OCI-LY1 (cell line): ENCODE measurements at regions not wholly inside any gene's neighbourhood (a gene's known extent, or its start where the extent isn't known, plus 50 kb on each side); places are given as distances from the start of the nearest gene placed in this dataset.
"Not testable (repeated sequence)": the region's sequence is repeated elsewhere in the genome, so short reads cannot be mapped to it uniquely, and the experiment has no call there.

Source experiments
- H2AFZ ChIP-seq: fragments of 200-600 bp; sonication (generic), shearing (Covaris generic); 2 replicates; pipeline ENCODE4 v1.6.0; 2014; ENCODE audit warnings: antibody characterized with exemption, mild to moderate bottlenecking, low read length
- H3F3A ChIP-seq: fragments of 200-600 bp; sonication (generic), shearing (Covaris generic); 2 replicates; pipeline ENCODE4 v1.6.0; 2014; ENCODE audit warnings: mild to moderate bottlenecking, antibody characterized with exemption, low read length, moderate library complexity; ENCODE audit not compliant: insufficient read depth
- H3K27ac ChIP-seq: fragments of 200-600 bp; sonication (generic); 2 replicates; pipeline ENCODE4 v1.5.1; 2014; ENCODE audit warnings: low read length, mixed run types, mild to moderate bottlenecking, low read depth; ENCODE audit not compliant: poor library complexity, severe bottlenecking
- H3K27me3 ChIP-seq: fragments of 200-600 bp; sonication (generic); 2 replicates; pipeline ENCODE4 v1.6.0; 2014; ENCODE audit warnings: antibody characterized with exemption, mild to moderate bottlenecking, low read length, moderate library complexity; ENCODE audit not compliant: insufficient read depth
- H3K36me3 ChIP-seq: fragments of 200-600 bp; sonication (generic); 2 replicates; pipeline ENCODE4 v1.6.1; 2014; ENCODE audit warnings: mild to moderate bottlenecking, antibody characterized with exemption, low read length, moderate library complexity, mixed read lengths; ENCODE audit not compliant: insufficient read depth
- H3K4me1 ChIP-seq: fragments of 200-600 bp; sonication (generic); 2 replicates; pipeline ENCODE4 v1.5.1; 2014; ENCODE audit warnings: mild to moderate bottlenecking, low read length, moderate library complexity; ENCODE audit not compliant: insufficient read depth, severe bottlenecking
- H3K4me2 ChIP-seq: fragments of 200-600 bp; sonication (generic), shearing (Covaris generic); 2 replicates; pipeline ENCODE4 v1.6.1; 2014; ENCODE audit warnings: low read length
- H3K4me3 ChIP-seq: fragments of 200-600 bp; sonication (generic); 2 replicates; pipeline ENCODE4 v1.5.1; 2014; ENCODE audit warnings: low read length, low read depth, mild to moderate bottlenecking, mixed read lengths; ENCODE audit not compliant: poor library complexity, severe bottlenecking
- H3K79me2 ChIP-seq: fragments of 200-600 bp; shearing (Covaris generic); 2 replicates; pipeline ENCODE4 v1.6.1; 2016; ENCODE audit warnings: mixed run types, low read length, mixed read lengths; ENCODE audit not compliant: insufficient read depth
- H3K9ac ChIP-seq: fragments of 200-600 bp; sonication (generic), shearing (Covaris generic); 2 replicates; pipeline ENCODE4 v1.6.1; 2014; ENCODE audit warnings: mild to moderate bottlenecking, low read length, mixed read lengths
- H3K9me2 ChIP-seq: fragments of 200-600 bp; sonication (generic), shearing (Covaris generic); 2 replicates; pipeline ENCODE4 v1.6.1; 2014; ENCODE audit warnings: low read depth, mild to moderate bottlenecking, low read length, mixed read lengths
- H3K9me3 ChIP-seq: fragments of 200-600 bp; shearing (Covaris generic); 2 replicates; pipeline ENCODE4 v1.6.1; 2014; ENCODE audit warnings: low read length, mixed read lengths
- H4K20me1 ChIP-seq: fragments of 200-600 bp; sonication (generic), shearing (Covaris generic); 2 replicates; pipeline ENCODE4 v1.6.0; 2016; ENCODE audit warnings: mild to moderate bottlenecking, low read length; ENCODE audit not compliant: insufficient read depth

DNA sequence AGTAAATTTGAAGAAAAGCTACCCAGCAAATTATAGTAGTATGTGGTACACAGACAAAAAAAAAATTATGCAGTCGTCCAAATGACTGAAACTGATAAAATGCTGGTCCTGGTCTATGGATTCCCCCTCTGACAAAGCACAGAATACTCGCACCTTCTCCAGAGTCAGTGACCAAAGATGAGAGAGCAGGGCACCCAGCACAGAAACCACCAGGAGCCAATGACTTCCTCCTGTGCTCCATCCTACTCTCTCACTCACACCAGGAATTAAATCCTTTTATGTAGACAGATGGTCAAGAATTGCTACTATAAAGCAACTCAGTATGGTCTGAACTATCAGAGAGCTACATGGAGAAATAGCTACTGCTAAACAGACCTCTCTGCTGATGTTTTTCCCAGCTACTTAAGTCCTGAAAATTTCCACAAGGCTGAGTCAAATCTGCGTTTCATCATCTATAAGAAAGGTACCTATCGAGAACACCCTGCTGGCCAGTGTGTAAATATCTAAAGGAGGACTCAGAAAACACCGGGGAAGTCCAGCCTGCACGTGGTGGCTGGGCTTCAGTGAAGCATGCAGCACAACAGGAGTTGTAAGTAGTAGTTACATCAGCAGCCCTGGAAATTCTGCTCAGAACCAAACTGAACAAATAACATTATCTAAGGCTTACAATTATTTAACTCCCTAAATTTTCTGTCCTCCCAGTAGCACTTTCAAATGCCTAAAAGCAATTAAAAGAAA lies 118.1 kb upstream of the OR4F16 start:
- not testable (repeated sequence) for H3K79me2 ChIP-seq, H2AFZ ChIP-seq, H3K9ac ChIP-seq, H3K9me3 ChIP-seq, H3K4me3 ChIP-seq, H3K9me2 ChIP-seq, H4K20me1 ChIP-seq, H3K4me2 ChIP-seq, H3K27me3 ChIP-seq, H3F3A ChIP-seq, H3K36me3 ChIP-seq
- peak overlapping the region; percentile 54 for H3K27ac ChIP-seq
- H3K4me1 ChIP-seq, result peaks cover 10% of the 10 kb centered on the region

- H3K9me3 ChIP-seq, H3K4me2 ChIP-seq, H3K36me3 ChIP-seq, H3K9ac ChIP-seq, H3K27me3 ChIP-seq, H3K4me3 ChIP-seq, H2AFZ ChIP-seq, H3F3A ChIP-seq, H3K9me2 ChIP-seq, H3K79me2 ChIP-seq, H4K20me1 ChIP-seq: not testable (repeated sequence)
- Histone ChIP-seq H3K4me1 (peaks cover 10% of the 10 kb centered on the region), H3K27ac (peak overlapping the region; percentile 54)
These were observed 118.4 kb upstream of the SAMD11 start for GRCh38 chr1:805310-805709.

DNA sequence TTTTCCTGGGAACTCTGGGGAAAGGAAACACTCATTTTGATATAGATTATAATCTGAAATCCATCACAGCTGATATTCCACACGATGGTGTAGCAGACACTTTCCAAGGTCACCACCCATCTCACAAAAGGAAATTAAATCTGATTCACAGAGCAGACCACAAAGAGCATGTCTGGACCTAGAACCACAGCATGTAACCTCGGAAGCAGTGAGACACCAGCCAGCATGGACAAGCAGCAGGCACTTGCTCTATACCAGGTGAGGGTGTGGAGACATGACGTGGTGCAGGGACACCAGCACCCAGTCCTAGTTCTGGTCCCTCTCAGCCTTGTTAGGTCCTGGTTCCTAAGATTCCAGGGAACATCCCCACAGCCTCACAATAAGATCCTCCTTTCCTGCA lies 116.7 kb upstream of the SAMD11 start:
- H3K4me2 ChIP-seq, H3K9me3 ChIP-seq, H3K4me3 ChIP-seq, H3K9ac ChIP-seq, H4K20me1 ChIP-seq, H3K27me3 ChIP-seq, H2AFZ ChIP-seq, H3F3A ChIP-seq, H3K36me3 ChIP-seq, H3K27ac ChIP-seq, H3K9me2 ChIP-seq, H3K79me2 ChIP-seq: not testable (repeated sequence)
- H3K4me1 ChIP-seq, result peaks cover 10% of the 10 kb centered on the region

DNA sequence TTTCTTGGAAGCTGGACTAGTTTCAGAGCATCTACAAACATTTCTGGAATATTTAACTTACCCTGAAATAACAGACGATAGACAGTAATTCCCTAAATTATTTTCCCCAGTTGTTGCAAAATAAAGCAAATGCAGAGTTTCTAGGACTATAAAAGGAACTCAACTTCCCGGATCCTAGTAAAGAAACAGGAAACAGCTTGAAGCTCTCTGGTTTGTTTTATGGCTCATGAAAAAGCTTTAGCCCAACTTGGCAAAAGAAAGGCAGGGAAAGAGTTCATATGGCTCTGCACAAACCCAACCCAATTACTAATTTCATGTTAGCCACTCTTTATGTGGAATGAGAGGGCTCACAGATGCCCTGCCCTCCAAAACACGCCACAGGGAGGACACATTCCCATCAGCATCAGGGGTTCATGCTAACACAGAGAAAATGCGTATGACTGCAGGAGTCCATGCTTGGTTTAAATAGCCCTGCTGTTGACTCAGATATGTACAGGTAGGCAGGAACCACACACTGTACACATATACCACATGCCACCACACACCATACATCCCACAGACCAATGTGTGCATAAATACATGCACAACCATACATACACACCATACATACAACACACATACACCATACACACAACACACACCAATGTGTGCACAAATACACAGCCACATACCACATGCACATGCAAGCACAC lies 115.9 kb upstream of the SAMD11 start:
- H4K20me1 ChIP-seq, H3K4me3 ChIP-seq, H3K4me2 ChIP-seq, H3K27me3 ChIP-seq, H2AFZ ChIP-seq, H3K36me3 ChIP-seq, H3K9ac ChIP-seq, H3F3A ChIP-seq, H3K9me2 ChIP-seq, H3K9me3 ChIP-seq, H3K27ac ChIP-seq, H3K79me2 ChIP-seq: not testable (repeated sequence)
- H3K4me1 ChIP-seq, result peaks cover 10% of the 10 kb centered on the region

DNA sequence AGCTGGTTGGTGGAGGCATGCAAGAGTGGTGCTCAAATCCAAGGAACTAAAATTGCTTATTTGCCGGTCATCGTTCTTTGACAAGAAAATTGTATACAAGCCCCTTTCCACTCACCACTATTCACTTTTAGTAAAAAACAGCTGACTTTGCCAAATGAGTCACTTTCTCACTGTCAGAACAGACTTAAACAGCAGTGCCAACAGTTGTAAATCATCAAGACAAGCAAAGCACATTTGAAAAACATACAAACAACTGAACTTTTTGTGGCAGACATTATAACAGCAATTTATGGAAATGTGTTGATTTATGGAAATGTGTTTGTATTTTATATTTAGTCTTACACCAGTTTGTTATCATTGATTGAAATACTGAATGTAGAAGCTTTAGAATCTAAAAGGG lies 112.8 kb upstream of the SAMD11 start:
- not testable (repeated sequence) for H3K9ac ChIP-seq, H3K4me3 ChIP-seq, H3K4me1 ChIP-seq

DNA sequence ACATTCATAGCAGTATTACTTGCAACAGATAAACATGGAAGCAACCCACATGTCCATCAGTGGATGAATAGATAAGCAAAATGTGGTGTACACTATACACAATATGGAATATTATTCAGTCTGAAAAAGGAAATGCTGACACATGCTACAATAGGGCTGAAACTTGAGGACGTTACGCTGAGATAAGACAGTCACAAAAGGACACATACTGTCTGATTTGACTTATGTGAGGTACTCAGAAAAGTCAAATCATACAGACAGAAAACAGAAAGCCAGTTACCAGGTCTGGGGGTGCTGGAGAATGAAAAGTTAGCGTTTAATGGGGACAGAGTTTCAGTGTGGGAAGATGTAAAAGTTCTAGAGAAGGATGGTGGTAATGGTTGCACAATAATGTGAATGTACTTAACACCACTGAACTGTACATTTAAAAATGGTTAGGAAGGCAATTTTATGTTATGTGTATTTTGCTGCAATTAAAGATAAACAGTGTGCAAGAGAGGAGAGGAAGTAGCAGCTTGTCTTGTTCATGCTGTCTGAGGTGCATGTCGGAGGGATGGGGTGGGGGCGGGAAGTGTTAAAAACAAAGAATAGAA lies 111.1 kb upstream of the SAMD11 start:
- H3F3A ChIP-seq, H3K79me2 ChIP-seq, H2AFZ ChIP-seq, H3K9ac ChIP-seq, H3K27me3 ChIP-seq, H3K4me1 ChIP-seq, H3K4me2 ChIP-seq, H3K27ac ChIP-seq, H3K9me3 ChIP-seq, H3K9me2 ChIP-seq, H4K20me1 ChIP-seq, H3K36me3 ChIP-seq, H3K4me3 ChIP-seq: not testable (repeated sequence)

More for the DNA sequence above, 112.8 kb upstream of the SAMD11 start:
- H3K9me3 ChIP-seq, H3F3A ChIP-seq, H3K79me2 ChIP-seq, H4K20me1 ChIP-seq, H3K9me2 ChIP-seq, H3K4me2 ChIP-seq, H2AFZ ChIP-seq, H3K27me3 ChIP-seq, H3K36me3 ChIP-seq, H3K27ac ChIP-seq: not testable (repeated sequence)

GRCh38 chr1:814543-814942 lies 109.2 kb upstream of the SAMD11 start:
- not testable (repeated sequence) for H3K4me2 ChIP-seq, H3K4me3 ChIP-seq, H3K9me3 ChIP-seq, H3K4me1 ChIP-seq, H3K9me2 ChIP-seq, H3K27ac ChIP-seq, H3K9ac ChIP-seq, H2AFZ ChIP-seq, H3K27me3 ChIP-seq, H3K79me2 ChIP-seq, H3K36me3 ChIP-seq, H4K20me1 ChIP-seq, H3F3A ChIP-seq
